Natural killer cell treated with Interleukin-12 subunit alpha and Interleukin-12 subunit beta and Interleukin-15 and Interleukin-18, amount 100 ng/mL, for 72 hours (primary cell): ENCODE measurements at regions not wholly inside any gene's neighbourhood (a gene's known extent, or its start where the extent isn't known, plus 50 kb on each side); places are given as distances from the start of the nearest gene placed in this dataset.

ENCODE experiments used
- ATAC-seq, 2 donors: fragments of 150-1000 bp; cut with Tn5 transposase in 1 of 2; sonication (Bioruptor Pico), chemical (Tn5 transposase) in 1 of 2; 2 replicates each; pipeline ENCODE4 v1.10.0; 2021
- DNase-seq: peaks from one replicate; pipeline ENCODE4 v3.0.0; 2022; ENCODE audit warnings: low spot score
- H3K27ac Mint-ChIP-seq, 2 donors: 1 replicate in 1 of 2; 2 replicates in 1 of 2; pipeline ENCODE4 v1.8.0; 2022; ENCODE audit warnings: mixed read lengths in 2 of 2, mild to moderate bottlenecking in 1 of 2, moderate library complexity in 1 of 2
- H3K27me3 Mint-ChIP-seq, 2 donors: 1 replicate in 1 of 2; 2 replicates in 1 of 2; pipeline ENCODE4 v1.8.0; 2022; ENCODE audit warnings: mixed read lengths in 2 of 2
- H3K36me3 Mint-ChIP-seq: one replicate; pipeline ENCODE4 v1.8.0; 2022; ENCODE audit warnings: mixed read lengths
- H3K4me1 Mint-ChIP-seq, 2 donors: 1 replicate in 1 of 2; 2 replicates in 1 of 2; pipeline ENCODE4 v1.8.0; 2022; ENCODE audit warnings: low read depth in 2 of 2, mixed read lengths in 2 of 2, mild to moderate bottlenecking in 1 of 2
- H3K4me3 Mint-ChIP-seq: one replicate; pipeline ENCODE4 v1.8.0; 2022; ENCODE audit warnings: mixed read lengths
- H3K9me3 Mint-ChIP-seq: 2 replicates; pipeline ENCODE4 v1.8.0; 2022; ENCODE audit warnings: mixed read lengths

DNA sequence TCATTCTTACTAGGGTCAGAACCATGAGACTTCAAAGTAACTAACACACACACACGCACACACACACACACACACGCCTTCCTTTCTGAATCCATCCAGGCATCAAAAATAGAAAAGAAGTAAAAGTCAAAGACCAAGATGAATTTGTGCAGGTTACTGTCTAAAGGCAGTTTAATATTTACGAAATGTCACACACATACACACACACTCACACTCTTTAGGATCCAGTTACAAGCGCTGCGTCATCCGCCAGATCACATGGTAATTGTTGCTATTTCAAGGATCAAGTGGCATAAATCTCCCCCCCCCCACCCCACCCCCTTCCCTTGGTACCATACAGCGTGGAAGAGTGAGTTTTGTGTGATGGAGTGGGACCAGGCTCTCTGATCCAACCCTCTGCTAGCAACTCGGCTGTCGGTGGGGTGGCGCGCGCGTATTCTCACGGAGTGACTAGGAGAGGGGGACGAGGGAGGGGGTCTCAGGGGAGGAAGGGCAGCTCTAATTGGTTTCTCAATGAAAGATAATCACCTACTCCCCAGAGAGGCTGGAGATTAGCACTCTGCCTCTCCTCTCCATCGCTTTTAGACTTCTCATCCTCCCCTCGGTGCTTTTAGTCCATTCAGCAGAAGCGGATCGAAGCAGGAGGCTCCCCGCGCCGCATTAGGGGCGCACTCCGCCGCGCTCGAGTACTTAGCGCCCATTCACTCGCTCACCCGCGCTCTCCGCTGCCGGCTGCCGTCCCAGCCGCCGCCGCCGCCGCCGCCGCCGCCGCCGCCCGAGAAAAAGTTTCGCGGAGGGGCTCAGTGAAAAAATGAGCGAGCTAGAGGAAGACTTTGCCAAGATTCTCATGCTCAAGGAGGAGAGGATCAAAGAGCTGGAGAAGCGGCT lies 83.5 kb upstream of the PRKG1 start:
- H3K27ac Mint-ChIP-seq = no peak overlapping the region
- ATAC-seq (no peak), DNase-seq (no peak)
- H3K36me3 Mint-ChIP-seq = no peaks in the 10 kb centered on the region
- H3K9me3 Mint-ChIP-seq = no peaks in the 10 kb centered on the region
- H3K4me3 Mint-ChIP-seq = peak overlapping the region; percentile 44
- H3K27me3 Mint-ChIP-seq = peaks cover 27 to 37% of the 10 kb centered on the region in 2 donors
- H3K4me1 Mint-ChIP-seq = peaks cover 0 to 4% of the 10 kb centered on the region in 2 donors

DNA sequence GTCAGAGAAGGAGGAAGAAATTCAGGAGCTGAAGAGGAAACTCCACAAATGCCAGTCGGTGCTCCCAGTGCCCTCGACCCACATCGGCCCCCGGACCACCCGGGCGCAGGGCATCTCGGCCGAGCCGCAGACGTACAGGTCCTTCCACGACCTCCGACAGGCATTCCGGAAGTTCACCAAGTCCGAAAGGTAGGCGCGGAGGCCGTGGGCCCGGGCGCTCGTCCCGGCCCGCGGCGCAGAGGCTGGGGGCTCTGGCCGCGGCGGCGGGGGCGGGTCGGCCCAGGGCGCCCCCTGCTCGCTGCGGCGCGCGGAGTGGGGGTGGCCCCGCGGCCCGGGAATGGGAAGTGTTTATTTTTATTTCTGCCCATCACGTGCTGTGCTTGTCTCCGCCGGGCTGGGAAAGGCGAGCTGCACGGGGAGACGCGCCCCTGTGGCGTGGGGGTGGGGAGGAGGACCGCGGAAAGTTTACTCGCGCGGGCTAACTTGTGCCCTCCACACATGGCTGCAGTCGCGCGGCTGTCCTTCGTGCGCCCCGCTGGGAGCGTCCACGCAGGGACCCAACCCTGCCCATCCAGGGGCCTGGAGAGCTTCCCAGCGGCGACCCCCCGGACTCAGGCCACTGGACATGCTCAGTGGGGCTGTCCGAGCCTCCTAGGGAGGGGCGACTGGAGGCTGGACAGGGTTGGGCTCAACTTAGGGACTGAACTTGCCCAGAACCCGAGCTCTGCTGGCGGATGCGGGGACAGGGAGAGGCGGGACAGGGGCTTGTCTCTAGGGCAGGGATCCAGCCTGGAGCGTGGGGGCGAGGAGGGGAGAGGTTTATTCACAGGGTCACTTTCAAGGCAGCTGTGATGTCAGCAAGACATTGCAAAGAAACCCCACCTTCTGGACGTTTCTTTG lies 82.6 kb upstream of the PRKG1 start:
- Mint-ChIP-seq H3K27ac (no peak overlapping the region), H3K9me3 (no peaks in the 10 kb centered on the region), H3K27me3 (peaks cover 30 to 41% of the 10 kb centered on the region in 2 donors), H3K36me3 (no peaks in the 10 kb centered on the region), H3K4me3 (peak overlapping the region; percentile 44), H3K4me1 (peaks cover 0 to 4% of the 10 kb centered on the region in 2 donors)
- DNase-seq = no peak
- ATAC-seq = peak; percentile 24 to 44

DNA sequence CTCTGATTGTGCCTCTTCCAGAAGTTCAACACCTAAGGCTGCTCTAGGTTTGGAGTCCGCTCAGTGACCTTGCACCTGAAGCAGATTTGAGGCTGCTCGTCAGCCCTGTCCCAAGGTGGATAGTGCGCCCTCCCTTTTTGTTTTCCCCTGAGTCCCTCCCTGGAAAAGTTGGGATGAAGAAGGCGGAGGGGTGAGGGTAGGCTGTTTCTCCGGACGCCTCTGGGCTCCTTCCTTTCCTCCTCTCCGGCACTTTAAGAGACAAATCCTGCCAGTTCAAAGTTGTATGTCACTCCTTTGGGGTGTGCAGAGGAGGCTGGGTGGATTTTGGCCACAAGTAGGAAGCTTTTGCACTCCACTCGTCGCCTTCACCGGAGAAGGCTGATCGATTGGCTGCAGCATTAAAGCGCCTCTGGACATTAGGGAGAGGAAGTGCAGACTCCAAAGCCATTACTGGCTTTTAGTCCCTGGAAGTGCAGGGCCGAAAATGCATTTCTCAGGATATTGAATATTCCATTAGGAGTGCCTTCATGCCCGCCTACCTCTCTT lies 81.9 kb upstream of the PRKG1 start:
- DNase-seq (no peak), ATAC-seq (no peak)
- Mint-ChIP-seq H3K4me1 (peaks cover 0 to 4% of the 10 kb centered on the region in 2 donors), H3K4me3 (no peak overlapping the region), H3K36me3 (no peaks in the 10 kb centered on the region), H3K9me3 (no peaks in the 10 kb centered on the region), H3K27me3 (peaks cover 30 to 44% of the 10 kb centered on the region in 2 donors), H3K27ac (no peak overlapping the region)

DNA sequence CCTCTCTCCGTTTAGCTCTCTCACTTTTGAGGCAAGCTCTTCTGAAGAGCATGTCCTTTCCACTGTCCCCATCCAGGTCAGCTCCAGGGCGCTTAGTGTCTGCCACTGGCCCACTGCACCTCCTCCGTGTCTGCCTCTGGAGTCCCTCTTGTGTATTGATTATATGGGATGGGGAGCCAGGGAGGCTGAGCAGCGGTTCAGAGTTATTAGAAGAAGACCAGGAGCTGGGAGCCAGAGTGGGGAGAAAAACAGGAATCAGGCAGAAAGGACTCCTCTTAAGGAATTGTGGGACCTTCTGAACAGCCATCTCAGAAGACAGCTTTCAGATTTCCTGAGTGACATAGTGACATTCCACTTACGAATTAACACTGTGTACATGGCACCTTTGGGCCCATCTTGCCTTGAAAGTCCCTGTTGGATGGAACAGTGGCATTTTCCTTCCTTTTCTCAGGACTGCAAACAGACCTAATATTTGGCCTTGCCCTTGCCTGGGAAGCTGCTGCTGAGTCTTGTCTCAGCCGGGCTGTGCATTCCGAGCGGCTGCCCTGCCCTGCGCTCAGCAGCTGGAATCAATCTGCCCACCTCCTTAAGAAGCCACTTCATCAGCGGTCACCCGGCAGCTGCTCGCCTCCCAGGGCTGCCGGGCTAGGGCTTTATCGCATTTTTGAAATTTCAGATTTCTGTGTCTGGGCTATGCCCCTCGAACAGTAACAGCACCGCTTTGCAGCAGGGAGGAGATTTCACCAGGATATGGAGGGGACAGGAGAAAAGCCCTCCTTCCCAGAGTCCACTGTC lies 81.1 kb upstream of the PRKG1 start:
- ATAC-seq = no peak
- H3K9me3 Mint-ChIP-seq = no peaks in the 10 kb centered on the region
- DNase-seq = no peak
- H3K4me1 Mint-ChIP-seq = peaks cover 0 to 4% of the 10 kb centered on the region in 2 donors
- no peak overlapping the region for H3K4me3 Mint-ChIP-seq
- no peaks in the 10 kb centered on the region for H3K36me3 Mint-ChIP-seq
- H3K27ac Mint-ChIP-seq = no peak overlapping the region
- peaks cover 30 to 38% of the 10 kb centered on the region in 2 donors for H3K27me3 Mint-ChIP-seq

DNA sequence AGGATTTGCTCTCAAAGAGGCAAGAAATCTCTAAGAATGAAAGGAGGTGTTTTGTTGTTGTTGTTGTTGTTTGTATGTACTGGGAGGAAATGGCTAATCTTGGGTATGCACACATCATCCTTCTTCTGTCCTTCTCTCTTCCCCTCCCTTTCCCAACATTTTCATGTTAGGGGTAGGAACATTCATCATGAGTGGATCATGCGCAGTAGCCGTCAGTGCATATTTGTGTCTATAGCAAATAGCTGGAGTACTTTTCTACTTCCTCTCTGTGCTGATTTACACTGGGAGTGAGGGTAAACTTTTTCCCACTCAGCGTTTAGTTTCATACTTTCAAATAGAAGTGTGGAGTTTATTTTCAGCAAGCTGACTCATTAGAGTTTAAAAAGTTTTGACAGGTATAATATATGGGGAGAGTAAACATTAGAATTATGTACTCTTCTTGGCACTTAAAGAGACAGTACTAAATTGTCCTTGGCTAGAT lies 80.5 kb upstream of the PRKG1 start:
- Mint-ChIP-seq H3K4me1 (peaks cover 0 to 4% of the 10 kb centered on the region in 2 donors), H3K27me3 (peaks cover 30 to 38% of the 10 kb centered on the region in 2 donors), H3K9me3 (no peaks in the 10 kb centered on the region), H3K27ac (no peak overlapping the region), H3K4me3 (no peak overlapping the region), H3K36me3 (no peaks in the 10 kb centered on the region)
- no peak for DNase-seq
- ATAC-seq = no peak

DNA sequence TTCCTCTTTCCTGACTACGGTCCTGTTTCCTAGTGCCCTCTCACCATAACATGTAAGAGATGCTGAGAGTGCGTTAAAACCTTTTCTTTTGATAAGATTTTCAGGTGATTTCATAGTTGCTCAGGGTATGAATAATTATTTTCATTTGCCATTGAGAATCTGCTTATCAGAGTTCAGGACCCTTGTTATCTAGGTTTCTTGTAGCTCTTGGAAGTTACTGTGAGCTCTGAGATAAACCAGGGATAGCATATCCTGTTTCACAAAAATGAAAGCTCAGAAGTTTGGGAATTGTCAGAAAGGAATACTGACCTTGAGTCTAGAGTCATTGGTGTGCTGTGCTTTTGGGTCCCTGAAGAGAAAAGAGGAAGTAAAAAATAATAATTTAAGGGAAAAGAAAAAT lies 76.8 kb upstream of the PRKG1 start:
- no peaks in the 10 kb centered on the region for H3K36me3 Mint-ChIP-seq
- no peak overlapping the region for H3K4me3 Mint-ChIP-seq
- ATAC-seq (no peak), DNase-seq (no peak)
- H3K27ac Mint-ChIP-seq = no peak overlapping the region
- H3K9me3 Mint-ChIP-seq = no peaks in the 10 kb centered on the region
- H3K27me3 Mint-ChIP-seq = peaks cover 22 to 37% of the 10 kb centered on the region in 2 donors
- H3K4me1 Mint-ChIP-seq = no peaks in the 10 kb centered on the region

DNA sequence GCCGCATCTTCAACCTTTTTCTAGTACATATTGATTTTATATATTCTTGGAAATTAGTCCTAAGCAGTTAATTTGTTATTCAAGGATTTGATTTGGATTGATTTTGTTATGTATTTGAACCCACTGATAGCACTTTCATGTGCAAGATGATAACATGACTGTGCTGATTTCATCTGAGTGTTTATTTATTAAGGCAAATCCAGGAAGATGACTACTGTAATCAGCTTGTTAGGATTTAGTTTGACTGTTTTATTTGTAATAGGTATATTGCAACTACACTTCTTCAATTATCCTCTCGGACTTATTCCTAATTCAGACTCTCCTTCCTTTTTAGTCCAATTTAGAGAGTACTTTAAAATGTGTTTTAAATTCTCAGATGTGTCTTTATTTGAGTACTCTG lies 75.1 kb upstream of the PRKG1 start:
- Mint-ChIP-seq H3K27ac (no peak overlapping the region), H3K36me3 (no peaks in the 10 kb centered on the region), H3K27me3 (peaks cover 14 to 23% of the 10 kb centered on the region in 2 donors), H3K4me3 (no peak overlapping the region), H3K9me3 (no peaks in the 10 kb centered on the region), H3K4me1 (no peaks in the 10 kb centered on the region)
- ATAC-seq = no peak
- no peak for DNase-seq

DNA sequence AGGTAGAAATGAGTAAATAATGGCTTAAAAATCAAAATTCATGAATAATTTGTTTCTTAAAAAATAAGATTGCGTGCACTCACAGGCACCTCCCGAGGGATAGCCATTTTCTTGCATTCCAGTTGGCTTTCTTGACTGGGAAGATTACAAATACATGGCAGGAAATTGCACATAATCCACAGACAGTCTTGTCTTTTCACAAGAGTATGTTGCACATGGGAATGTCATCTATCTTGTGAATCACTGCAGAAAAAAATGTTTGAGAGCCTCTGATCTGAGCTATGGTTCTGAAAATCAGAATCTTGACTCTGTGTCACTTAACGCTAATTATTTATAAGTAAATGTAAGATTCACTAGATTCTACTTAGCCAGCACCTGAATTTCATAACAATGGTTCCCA lies 74.1 kb upstream of the PRKG1 start:
- Mint-ChIP-seq H3K36me3 (no peaks in the 10 kb centered on the region), H3K27ac (no peak overlapping the region), H3K4me3 (no peak overlapping the region), H3K9me3 (no peaks in the 10 kb centered on the region), H3K27me3 (peaks cover 14 to 26% of the 10 kb centered on the region in 2 donors), H3K4me1 (no peaks in the 10 kb centered on the region)
- ATAC-seq = no peak
- DNase-seq = no peak

DNA sequence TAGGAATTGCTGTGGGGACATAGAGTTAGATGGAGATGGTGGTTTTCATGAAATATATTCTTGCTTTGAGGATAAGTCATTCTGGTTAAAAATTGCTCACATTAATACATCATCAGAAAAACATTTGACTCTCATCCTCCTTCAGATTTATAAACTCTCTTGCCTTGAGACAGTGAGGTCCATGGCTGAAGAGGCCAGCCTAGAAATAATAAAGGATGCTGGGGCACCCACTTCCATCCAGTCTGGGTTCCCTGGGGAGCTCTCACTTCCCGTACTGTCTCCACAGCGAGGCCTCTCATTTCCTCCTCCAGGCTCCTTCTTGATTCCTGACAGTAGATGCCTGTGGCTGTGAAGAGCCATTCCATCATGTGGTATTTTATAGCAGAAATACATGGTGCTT lies 73.3 kb upstream of the PRKG1 start:
- no peaks in the 10 kb centered on the region for H3K36me3 Mint-ChIP-seq
- no peaks in the 10 kb centered on the region for H3K4me1 Mint-ChIP-seq
- no peak overlapping the region for H3K4me3 Mint-ChIP-seq
- ATAC-seq = no peak
- H3K27ac Mint-ChIP-seq = no peak overlapping the region
- H3K27me3 Mint-ChIP-seq = peaks cover 14 to 27% of the 10 kb centered on the region in 2 donors
- no peaks in the 10 kb centered on the region for H3K9me3 Mint-ChIP-seq
- DNase-seq = no peak

DNA sequence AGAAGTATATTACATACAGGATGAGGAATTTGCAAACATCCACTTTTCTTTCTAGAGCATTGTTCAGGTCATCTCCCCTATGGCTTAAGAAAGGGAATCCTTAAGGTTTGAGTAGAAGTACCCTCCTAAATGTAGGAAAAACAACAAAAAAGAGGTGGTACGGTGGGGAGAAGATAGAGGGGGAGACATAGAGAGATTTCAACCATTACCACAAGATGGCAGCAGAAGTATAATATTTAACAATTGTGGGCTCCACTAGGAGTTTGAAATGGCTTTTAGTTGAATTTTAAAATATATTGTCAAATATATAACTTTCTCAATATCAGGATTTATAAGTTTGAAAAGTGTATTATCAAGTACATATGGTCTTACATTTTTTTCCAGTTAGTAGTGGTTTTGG lies 72.7 kb upstream of the PRKG1 start:
- no peak for ATAC-seq
- DNase-seq = no peak
- H3K27me3 Mint-ChIP-seq = peaks cover 12 to 24% of the 10 kb centered on the region in 2 donors

DNA sequence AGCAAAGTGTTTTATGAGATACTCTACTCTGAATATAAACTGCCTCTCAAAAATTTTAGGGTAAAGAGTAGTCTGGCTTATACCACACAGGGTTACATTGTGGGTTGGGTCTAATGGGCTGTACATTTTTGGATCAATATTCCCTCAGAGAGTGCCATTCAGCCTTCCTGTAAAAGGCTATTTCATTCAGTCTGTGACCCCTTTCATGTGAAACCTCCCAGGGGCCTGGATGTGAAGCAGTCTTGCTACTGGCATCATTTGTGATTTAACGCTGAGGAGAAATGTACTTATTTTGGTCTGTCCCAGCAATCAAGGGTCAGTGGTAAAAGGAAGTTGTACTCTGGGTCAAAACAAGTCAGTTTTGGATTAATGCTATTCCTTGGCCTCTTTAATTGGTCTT lies 71.8 kb upstream of the PRKG1 start:
- Mint-ChIP-seq H3K36me3 (no peaks in the 10 kb centered on the region), H3K27ac (no peak overlapping the region), H3K4me1 (no peaks in the 10 kb centered on the region), H3K9me3 (no peaks in the 10 kb centered on the region), H3K4me3 (no peak overlapping the region), H3K27me3 (peaks cover 6 to 20% of the 10 kb centered on the region in 2 donors)
- ATAC-seq (no peak), DNase-seq (no peak)

More for the DNA sequence above, 72.7 kb upstream of the PRKG1 start:
- Mint-ChIP-seq H3K36me3 (no peaks in the 10 kb centered on the region), H3K9me3 (no peaks in the 10 kb centered on the region), H3K27ac (no peak overlapping the region), H3K4me1 (no peaks in the 10 kb centered on the region), H3K4me3 (no peak overlapping the region)

DNA sequence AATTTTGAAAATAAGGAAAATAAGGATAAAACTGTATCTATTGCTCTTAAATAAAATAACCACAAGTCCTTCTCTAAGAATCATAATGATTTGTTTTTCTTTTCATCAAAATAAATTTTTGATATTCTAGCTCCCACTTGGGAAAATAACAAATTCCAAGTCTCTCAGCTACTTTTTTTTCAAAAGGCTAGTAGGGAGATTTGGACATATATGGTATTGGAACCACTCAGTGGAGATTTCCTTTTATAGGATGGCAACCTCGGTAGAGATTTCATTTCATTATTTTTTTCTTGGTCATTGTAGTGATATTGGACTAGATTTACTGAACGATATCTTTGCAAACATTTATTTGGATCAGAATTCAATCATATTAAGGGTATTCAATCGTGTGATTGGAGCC lies 69.5 kb upstream of the PRKG1 start:
- no peak overlapping the region for H3K27ac Mint-ChIP-seq
- peaks cover 4 to 20% of the 10 kb centered on the region in 2 donors for H3K27me3 Mint-ChIP-seq
- H3K36me3 Mint-ChIP-seq = no peaks in the 10 kb centered on the region
- ATAC-seq (no peak), DNase-seq (no peak)
- H3K4me3 Mint-ChIP-seq = no peak overlapping the region
- no peaks in the 10 kb centered on the region for H3K4me1 Mint-ChIP-seq
- H3K9me3 Mint-ChIP-seq = no peaks in the 10 kb centered on the region

DNA sequence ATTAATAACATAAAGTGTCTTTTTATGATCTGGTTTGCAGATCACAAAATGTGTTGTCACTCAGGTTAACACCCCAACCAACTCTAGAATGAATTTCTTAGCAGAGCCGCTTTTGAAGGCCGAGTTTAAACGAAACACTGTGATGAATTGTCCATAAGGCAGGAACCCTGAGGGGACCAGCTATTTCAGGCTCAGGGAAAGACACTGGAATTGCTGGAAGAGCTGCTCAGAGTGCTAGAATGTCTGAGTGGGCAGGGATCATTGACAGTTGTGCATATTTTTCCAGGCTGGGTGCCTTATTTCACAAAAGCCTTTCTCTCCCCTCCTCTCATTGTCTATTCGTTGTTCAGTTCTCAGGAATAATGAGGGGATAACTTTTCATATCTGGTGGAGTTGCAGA lies 68.7 kb upstream of the PRKG1 start:
- no peaks in the 10 kb centered on the region for H3K9me3 Mint-ChIP-seq
- DNase-seq (no peak), ATAC-seq (no peak)
- H3K27me3 Mint-ChIP-seq = peaks cover 4 to 19% of the 10 kb centered on the region in 2 donors
- H3K27ac Mint-ChIP-seq = no peak overlapping the region
- no peaks in the 10 kb centered on the region for H3K4me1 Mint-ChIP-seq
- no peaks in the 10 kb centered on the region for H3K36me3 Mint-ChIP-seq
- H3K4me3 Mint-ChIP-seq = no peak overlapping the region
